OCI-LY7 (cell line): ENCODE measurements at regions not wholly inside any gene's neighbourhood (a gene's known extent, or its start where the extent isn't known, plus 50 kb on each side); places are given as distances from the start of the nearest gene placed in this dataset.

Experiments
- EZH2phosphoT487 ChIP-seq: fragments of 200-600 bp; sonication (generic); IDR thresholded peaks from 2 replicates; pipeline ENCODE4 v1.6.1; 2018; ENCODE audit warnings: low read depth, borderline replicate concordance, mild to moderate bottlenecking, mixed run types, antibody characterized with exemption, low read length, moderate library complexity, mixed read lengths
- TF ChIP-seq, protein P1 (sequence below): fragments of 200-600 bp; sonication (generic); conservative IDR thresholded peaks from 2 replicates; pipeline ENCODE4 v1.5.1; 2014; ENCODE audit warnings: mild to moderate bottlenecking, antibody characterized with exemption, low read length, moderate library complexity, mixed read lengths

DNA sequence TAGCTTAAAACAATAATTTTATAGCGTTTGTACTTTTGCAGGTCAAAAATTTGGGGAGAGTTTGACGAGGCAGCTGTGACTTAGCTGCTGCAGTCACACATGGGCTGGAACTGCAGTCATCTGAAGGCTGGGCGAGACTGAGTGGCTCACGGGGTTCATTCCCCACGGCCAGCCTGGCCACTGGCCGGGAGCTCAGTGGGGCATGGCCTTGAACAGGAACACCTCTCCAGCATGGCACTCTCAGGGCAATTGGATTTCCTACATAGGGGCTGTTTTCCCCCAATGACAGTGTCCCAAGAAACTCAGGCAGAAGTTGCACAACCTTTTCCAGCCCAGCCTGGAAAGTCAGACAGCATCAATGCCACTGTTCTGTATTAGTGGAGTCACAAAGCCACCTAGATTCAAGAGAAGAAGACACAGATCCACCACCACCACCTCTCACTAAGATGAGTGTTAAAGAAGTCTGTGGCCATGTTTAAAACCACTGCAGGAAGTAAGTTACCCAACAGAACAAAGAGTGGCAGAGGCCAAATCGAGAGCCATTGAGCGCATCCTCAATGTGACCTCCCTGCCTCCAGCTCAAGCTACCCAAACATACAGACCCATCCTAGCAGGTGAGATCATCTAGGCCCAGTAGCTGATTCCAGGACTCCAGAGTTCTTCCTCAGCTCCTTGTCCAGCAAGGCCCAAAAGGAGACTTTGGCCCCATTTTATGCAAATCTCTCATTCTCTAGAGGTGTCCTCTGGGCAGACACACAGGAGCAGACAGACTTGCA, 618.7 kb upstream of the CADM1 start:
- TF ChIP-seq, protein P1, sequence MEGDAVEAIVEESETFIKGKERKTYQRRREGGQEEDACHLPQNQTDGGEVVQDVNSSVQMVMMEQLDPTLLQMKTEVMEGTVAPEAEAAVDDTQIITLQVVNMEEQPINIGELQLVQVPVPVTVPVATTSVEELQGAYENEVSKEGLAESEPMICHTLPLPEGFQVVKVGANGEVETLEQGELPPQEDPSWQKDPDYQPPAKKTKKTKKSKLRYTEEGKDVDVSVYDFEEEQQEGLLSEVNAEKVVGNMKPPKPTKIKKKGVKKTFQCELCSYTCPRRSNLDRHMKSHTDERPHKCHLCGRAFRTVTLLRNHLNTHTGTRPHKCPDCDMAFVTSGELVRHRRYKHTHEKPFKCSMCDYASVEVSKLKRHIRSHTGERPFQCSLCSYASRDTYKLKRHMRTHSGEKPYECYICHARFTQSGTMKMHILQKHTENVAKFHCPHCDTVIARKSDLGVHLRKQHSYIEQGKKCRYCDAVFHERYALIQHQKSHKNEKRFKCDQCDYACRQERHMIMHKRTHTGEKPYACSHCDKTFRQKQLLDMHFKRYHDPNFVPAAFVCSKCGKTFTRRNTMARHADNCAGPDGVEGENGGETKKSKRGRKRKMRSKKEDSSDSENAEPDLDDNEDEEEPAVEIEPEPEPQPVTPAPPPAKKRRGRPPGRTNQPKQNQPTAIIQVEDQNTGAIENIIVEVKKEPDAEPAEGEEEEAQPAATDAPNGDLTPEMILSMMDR = no peak
- no peak for TF ChIP-seq EZH2phosphoT487
